ENCODE measurements at regions not wholly inside any gene's neighbourhood (a gene's known extent, or its start where the extent isn't known, plus 50 kb on each side); places are given as distances from the start of the nearest gene placed in this dataset.
"Not testable (repeated sequence)": the region's sequence is repeated elsewhere in the genome, so short reads cannot be mapped to it uniquely, and the experiment has no call there.

DNA sequence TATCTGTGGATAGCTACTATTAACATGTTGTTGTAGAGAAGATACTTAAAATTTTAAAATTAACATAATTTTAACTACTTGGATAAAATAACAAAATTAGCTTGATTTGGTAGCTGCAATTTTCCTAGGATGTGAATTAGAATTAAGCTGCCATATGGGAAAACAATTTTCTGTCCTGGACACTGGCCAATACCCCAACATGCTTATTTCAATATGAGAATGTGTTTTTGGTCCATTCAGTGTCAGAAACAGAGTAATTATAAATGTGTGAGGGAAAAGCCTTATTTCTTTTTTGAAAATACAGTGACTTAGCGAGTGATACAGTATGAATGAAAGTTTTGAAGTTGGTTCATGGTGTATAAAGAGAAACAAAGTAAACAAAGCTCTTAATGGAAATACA, 948.3 kb upstream of the GYPC start:
- no peak for DNase-seq (ENCODE audit: low read depth)

GRCh38 chr2:125710561-125710960, 945.4 kb upstream of the GYPC start:
- no peak for DNase-seq (ENCODE audit: low read depth)

GRCh38 chr2:125711075-125711474, 944.9 kb upstream of the GYPC start:
- no peak for DNase-seq (ENCODE audit: low read depth)

GRCh38 chr2:125713533-125713932, 942.4 kb upstream of the GYPC start:
- DNase-seq (ENCODE audit: low read depth), result no peak

- no peak for DNase-seq (ENCODE audit: low read depth)
Observed at GRCh38 chr2:125721072-125721721, 934.8 kb upstream of the GYPC start.

DNA sequence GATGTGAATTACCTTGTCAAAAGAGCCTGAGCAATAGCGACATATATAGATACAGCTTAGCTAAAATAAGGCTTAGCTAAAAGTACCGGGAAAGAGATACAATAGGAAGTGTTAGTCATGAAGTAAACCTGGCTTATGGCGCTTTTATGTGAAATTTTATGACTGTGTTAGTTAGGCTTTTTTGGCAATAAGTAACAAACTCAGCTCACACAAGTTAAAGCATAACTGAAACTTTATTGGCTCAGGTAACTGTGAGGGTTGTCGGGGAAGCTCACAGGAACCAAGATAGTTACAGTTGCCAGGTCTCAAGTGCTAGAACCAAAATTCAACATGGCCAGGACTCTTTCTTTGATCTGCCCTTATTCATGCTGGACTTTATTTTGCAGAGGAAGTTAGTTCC, 925.0 kb upstream of the GYPC start:
- DNase-seq (ENCODE audit: low read depth), result no peak

GRCh38 chr2:125736306-125736705, 919.7 kb upstream of the GYPC start:
- no peak for DNase-seq (ENCODE audit: low read depth)

DNA sequence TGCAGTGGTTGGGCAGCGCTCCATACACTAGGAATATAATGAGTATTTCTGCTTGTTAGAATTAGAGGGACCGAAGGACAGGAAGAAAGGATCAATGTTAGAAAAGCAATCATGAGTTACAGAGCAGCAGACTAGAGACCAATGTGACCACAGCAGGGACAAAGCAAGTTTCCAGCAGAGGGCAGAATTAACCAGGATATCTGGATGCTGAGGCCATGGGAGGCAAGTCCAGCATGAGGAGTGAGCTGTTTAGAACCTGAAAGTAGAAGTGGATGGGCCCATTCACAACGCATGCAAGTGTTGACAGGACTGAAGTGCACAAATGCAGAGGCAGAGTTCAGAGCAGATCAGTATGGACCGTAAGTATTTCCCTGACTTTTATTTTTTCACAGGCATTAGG, 910.4 kb upstream of the GYPC start:
- DNase-seq (ENCODE audit: low read depth), result no peak

GRCh38 chr2:125746321-125747164, 909.4 kb upstream of the GYPC start:
- DNase-seq (ENCODE audit: low read depth), result no peak

DNA sequence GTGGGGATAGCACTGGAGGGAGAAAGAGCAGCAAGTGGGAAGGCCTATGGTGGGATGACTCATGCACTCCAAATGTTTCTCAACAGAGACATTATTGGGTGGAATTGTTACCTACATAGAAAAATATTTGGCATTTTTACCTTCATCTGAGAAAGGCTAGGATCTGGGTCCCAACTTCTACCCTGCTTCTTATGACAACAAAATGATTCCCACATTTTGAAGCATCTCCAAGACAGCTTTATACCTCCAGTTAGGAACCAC, 908.9 kb upstream of the GYPC start:
- no peak for DNase-seq (ENCODE audit: low read depth)

GRCh38 chr2:125756431-125756830, 899.5 kb upstream of the GYPC start:
- DNase-seq (ENCODE audit: low read depth), result no peak

DNA sequence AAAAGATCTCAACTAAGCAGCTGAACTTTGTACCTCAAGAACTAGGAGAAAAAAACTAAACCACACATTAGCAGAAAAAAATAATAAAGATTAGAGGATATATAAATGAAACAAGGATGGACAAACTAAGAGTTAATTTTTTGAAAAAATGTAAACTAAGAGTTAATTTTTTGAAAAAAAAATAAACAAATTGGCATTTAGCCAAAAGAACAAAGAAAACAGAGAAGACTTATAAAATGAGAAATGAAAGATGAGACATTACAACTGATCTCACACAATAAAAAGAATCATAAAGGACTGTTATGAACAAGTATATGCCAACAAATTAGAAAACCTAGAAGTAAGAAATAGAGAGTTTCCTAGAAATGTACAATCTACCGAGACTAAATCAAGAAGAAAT, 859.2 kb upstream of the GYPC start:
- no peak for DNase-seq (ENCODE audit: low read depth)

DNA sequence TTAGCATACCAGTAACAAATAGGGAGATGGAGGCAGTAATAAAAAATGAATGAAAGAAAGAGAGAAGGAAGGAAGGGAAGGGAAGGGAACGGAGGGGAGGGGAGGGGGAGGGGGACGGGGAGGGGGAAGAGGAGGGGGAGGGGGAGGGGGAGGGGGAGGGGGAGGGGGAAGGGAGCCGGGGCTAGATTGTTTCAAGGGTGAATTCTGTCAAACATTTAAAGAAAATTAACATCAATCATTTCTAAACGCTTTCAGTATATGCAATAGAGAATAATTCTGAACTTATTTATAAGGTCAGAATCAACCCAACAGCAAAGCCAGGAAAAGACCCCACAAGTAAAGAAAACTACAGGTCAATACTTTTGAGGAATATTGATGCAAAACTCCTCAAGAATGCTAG, 858.8 kb upstream of the GYPC start:
- no peak for DNase-seq (ENCODE audit: low read depth)

- no peak for DNase-seq (ENCODE audit: low read depth)
Observed at GRCh38 chr2:125822746-125823145, 833.2 kb upstream of the GYPC start.

- DNase-seq (ENCODE audit: low read depth), result not testable (repeated sequence)
Observed at GRCh38 chr2:125825781-125826180, 830.2 kb upstream of the GYPC start.

DNA sequence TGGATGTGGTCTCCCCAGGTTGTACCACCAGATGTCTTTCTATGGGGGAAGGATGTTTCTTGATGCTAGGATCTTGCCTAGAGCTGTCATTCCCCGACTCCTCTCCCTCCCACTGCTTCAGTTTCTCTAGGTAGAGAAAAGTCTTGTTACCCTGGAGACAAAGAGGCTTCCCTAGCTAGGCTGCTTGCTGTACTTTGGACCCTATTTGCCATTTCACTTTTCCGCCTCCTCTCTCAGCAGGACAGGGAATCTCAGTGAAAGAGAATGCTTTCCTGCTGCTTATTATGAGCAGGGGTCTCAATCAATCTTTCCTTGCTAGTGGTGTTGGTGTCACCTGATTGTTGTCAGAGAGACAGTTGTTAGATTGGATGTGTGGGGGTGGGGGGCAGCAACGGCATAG, 818.8 kb upstream of the GYPC start:
- DNase-seq (ENCODE audit: low read depth), result no peak

DNA sequence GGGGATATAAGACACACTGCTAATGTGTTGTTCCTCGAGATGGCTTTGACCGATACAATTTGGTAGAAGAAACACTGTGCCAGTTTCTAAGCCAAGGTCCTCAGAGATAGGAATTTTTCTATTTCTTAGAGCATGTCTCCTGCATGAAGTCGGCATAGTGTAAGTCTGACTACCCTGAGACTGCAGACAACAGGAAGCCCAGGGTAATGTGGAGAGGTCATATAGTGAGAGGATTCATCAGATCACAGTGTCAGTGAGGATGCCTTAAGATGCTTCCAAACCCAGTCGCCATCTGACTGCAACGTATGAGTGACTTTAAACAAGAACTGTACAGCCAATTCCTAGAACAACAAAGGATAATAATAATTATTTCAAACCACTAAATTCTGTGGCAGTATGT, 818.3 kb upstream of the GYPC start:
- DNase-seq (ENCODE audit: low read depth), result no peak

DNA sequence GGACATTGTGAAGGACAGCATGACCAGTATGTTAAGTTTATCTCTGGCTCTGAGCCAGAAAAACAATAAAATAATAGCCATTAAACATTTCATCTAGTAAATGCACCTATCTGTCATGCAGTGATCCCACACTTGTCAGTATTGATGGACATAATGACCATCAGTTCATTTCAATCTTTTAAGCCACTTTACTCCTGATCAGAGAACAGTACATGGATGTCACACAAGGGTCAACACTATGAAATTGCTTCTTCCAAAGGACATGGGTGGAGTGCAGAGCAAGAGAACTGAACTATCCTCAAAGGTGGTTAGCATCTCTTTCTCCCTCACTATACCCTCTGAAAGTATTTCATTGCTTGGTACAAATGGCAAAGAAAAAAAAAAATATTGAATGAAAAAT, 816.0 kb upstream of the GYPC start:
- DNase-seq (ENCODE audit: low read depth), result no peak

- no peak for DNase-seq (ENCODE audit: low read depth)
Observed at GRCh38 chr2:125842041-125842440, 813.9 kb upstream of the GYPC start.

DNA sequence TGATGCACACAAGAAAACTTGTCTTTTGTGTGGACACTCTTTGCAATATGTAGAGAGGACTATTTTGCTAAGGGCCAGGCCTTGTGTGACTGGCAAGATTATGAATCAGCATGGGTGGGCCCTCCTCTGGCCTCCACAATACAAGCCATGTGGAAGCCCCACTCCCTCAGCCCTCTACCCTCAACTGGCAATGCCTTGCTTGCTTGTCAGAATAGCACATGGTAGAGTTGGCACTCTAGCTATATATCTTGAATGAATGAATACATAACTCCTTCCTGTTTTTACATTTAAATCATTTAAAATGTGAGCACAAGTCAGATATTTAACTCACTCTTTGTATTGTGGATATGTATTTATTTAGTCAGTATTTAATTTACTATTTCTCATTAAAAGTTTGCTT, 805.4 kb upstream of the GYPC start:
- no peak for DNase-seq (ENCODE audit: low read depth)

- DNase-seq (ENCODE audit: low read depth), result no peak
Observed at GRCh38 chr2:125852364-125852763, 803.6 kb upstream of the GYPC start.

DNA sequence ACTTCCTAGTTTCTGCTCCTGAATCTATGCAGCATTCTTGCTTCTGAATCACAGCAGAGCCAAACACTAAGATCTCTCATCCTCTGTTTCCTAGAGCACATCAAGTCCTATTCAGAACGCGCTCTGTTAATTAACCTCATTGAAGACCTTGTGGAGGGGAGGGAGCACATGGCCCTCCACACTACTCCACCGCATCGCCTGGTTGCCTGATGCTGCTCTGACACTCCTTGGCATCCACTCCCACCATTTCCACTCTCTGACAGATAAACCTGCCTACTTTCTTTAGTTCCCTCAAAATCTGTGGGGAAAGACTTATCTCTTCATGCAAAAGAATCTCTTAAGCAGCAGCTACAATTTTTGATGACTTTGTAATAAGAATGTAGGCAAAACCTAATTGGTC, 802.3 kb upstream of the GYPC start:
- DNase-seq (ENCODE audit: low read depth), result no peak

DNA sequence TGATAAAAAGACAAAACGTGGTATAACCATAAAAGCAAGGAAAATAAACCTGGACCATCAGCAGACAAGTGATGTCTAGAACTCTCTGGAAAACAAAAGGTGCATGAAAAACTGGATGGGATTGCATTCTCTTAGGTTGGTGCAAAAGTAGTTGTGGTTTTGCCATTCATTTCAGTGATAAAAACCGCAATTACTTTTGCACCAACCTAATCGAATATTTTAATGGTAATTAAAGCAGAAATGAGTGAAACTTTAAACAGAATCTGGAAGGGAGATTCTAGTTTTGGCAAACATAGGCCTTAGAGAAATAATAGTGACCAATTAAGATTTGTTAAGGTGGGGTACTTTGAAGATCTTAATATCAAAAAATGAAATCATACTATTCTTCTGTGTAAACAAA, 800.8 kb upstream of the GYPC start:
- DNase-seq (ENCODE audit: low read depth), result no peak
